Brain microvascular endothelial cell (primary cell): ENCODE measurements at regions not wholly inside any gene's neighbourhood (a gene's known extent, or its start where the extent isn't known, plus 50 kb on each side); places are given as distances from the start of the nearest gene placed in this dataset.

Experiments used
- DNase-seq: peaks from one replicate; pipeline ENCODE4 v3.0.0-alpha.2; 2020
- H3K27ac ChIP-seq: fragments of 250-450 bp; sonication (Bioruptor Pico); 2 replicates; pipeline ENCODE4 v1.5.1; 2020; ENCODE audit warnings: mild to moderate bottlenecking, moderate library complexity
- H3K27me3 ChIP-seq: fragments of 250-450 bp; sonication (Bioruptor Pico); replicated peaks from 2 replicates; pipeline ENCODE4 v1.5.1; 2020; ENCODE audit warnings: mild to moderate bottlenecking
- H3K36me3 ChIP-seq: fragments of 250-450 bp; sonication (Bioruptor Pico); replicated peaks from 2 replicates; pipeline ENCODE4 v1.5.1; 2020; ENCODE audit warnings: mild to moderate bottlenecking
- H3K4me3 ChIP-seq: 2 replicates; pipeline ENCODE4 v1.5.1; 2011; ENCODE audit warnings: low read depth, mild to moderate bottlenecking, control low read depth, low read length, moderate library complexity
- in situ Hi-C: cut with HindIII; loops from 2 replicates; pipeline ENCODE4 v1.10.0; 2017; ENCODE audit warnings: low sequenced_read_pairs, low pct_ligation_motif_present
- TF ChIP-seq, protein P1 (sequence below): IDR thresholded peaks from 2 replicates; pipeline ENCODE4 v1.5.1; 2011; ENCODE audit warnings: low read depth, mild to moderate bottlenecking, moderate library complexity, low read length, control low read depth, inconsistent platforms; ENCODE audit errors: missing control alignments

DNA sequence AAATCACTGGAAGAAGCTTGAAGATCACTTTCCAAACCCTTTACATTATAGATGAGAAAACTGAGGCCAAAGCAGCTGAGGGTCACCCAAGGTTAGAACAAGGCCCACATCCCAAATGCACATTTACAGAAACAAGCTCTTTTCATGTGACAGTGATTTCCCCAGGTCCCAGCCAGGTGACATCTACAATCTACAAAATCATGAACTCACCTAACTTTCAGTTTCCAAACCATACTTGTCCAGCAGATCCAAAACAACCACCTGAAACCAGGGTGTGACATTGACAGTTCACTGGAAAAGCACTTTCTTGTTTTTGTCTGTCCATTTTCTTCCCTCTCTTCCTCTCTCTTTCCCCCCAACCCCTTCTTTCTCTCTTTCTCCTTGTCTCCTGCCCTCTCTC, 132.2 kb upstream of the PRICKLE2 start:
- in situ Hi-C loops, result no loop called here
- TF ChIP-seq, protein P1, sequence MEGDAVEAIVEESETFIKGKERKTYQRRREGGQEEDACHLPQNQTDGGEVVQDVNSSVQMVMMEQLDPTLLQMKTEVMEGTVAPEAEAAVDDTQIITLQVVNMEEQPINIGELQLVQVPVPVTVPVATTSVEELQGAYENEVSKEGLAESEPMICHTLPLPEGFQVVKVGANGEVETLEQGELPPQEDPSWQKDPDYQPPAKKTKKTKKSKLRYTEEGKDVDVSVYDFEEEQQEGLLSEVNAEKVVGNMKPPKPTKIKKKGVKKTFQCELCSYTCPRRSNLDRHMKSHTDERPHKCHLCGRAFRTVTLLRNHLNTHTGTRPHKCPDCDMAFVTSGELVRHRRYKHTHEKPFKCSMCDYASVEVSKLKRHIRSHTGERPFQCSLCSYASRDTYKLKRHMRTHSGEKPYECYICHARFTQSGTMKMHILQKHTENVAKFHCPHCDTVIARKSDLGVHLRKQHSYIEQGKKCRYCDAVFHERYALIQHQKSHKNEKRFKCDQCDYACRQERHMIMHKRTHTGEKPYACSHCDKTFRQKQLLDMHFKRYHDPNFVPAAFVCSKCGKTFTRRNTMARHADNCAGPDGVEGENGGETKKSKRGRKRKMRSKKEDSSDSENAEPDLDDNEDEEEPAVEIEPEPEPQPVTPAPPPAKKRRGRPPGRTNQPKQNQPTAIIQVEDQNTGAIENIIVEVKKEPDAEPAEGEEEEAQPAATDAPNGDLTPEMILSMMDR, result no peak
- no peak overlapping the region for H3K4me3 ChIP-seq
- no peaks in the 10 kb centered on the region for H3K27me3 ChIP-seq
- DNase-seq, result no peak
- no peaks in the 10 kb centered on the region for H3K36me3 ChIP-seq
- no peak overlapping the region for H3K27ac ChIP-seq

DNA sequence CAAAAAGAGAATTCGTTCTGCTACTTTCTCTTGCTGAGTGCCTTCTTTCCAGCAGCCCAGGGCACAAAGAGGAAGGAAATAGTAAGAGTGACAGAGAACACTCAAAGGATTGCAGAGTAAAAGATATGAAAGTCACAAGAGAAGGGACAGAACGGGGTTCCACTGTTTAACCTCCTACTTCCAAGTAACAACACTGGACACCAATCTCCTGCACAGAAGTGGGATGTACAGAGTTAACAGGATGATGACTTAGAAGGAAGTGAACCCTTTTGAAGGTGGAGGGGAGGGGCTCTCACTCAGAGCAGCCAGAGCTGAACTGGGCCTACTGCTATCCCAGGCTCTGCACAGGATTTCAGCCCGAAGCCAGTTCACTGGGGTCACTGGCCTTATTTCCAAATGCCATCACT, 130.1 kb upstream of the PRICKLE2 start:
- H3K4me3 ChIP-seq, result no peak overlapping the region
- peak; percentile 70 for DNase-seq

DNA sequence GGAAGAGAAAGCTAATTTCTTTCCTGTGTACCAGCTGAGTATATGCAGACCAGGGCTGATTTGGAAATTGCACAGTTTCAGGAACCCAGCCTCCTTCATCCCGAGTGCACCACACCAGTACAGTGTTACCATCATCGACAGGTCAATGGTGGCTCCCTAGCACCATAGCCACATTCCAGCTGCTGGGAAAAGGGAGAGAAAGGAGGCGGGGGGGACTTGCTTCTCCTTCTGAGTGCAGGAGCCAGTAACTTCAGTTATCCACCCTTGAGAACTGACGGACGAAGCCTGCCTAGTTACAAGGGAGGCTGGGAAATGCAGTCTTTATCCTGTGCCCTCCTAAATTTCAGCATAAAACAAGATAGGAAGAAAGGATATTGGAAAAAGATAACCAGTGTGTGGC, 129.7 kb upstream of the PRICKLE2 start:
- H3K27me3 ChIP-seq, result no peaks in the 10 kb centered on the region
- H3K4me3 ChIP-seq, result no peak overlapping the region
- in situ Hi-C loops, result no loop called here
- H3K36me3 ChIP-seq, result no peaks in the 10 kb centered on the region
- no peak for DNase-seq
- TF ChIP-seq, protein P1, result no peak
- peak overlapping the region; percentile 12 for H3K27ac ChIP-seq

More for the DNA sequence above, 130.1 kb upstream of the PRICKLE2 start:
- Histone ChIP-seq H3K27me3 (no peaks in the 10 kb centered on the region), H3K27ac (peak overlapping the region; percentile 12), H3K36me3 (no peaks in the 10 kb centered on the region)
- in situ Hi-C loops, result no loop called here
- TF ChIP-seq, protein P1, result no peak

GRCh38 chr3:64354221-64354620, 129.0 kb upstream of the PRICKLE2 start:
- TF ChIP-seq, protein P1, result no peak
- H3K4me3 ChIP-seq, result no peak overlapping the region
- no peaks in the 10 kb centered on the region for H3K27me3 ChIP-seq
- peak overlapping the region; percentile 21 for H3K27ac ChIP-seq
- in situ Hi-C loops, result no loop called here
- H3K36me3 ChIP-seq, result no peaks in the 10 kb centered on the region
- DNase-seq, result peak; percentile 70

DNA sequence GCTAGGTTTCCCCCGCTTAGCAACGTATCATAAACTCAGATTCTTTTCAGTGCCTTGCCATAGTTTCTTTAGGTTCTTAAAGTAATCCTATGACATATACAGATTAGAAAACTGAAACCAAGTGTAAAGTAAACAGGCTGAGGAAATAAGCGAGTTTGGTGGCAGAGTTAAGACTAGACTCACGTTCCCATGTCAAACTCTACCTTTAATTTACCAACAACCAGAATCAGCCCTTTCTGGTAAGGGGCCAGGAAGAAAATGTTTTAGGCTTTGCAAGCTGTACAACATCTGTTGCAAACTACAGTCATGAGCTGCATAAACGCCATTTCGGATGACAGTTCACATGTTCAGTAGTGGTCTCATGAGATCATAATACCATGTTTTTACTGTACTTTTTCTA, 128.0 kb upstream of the PRICKLE2 start:
- Histone ChIP-seq H3K27ac (peak overlapping the region; percentile 7), H3K4me3 (no peak overlapping the region), H3K36me3 (no peaks in the 10 kb centered on the region), H3K27me3 (no peaks in the 10 kb centered on the region)
- in situ Hi-C loops, result no loop called here
- no peak for DNase-seq
- TF ChIP-seq, protein P1, result no peak

GRCh38 chr3:64352639-64352992, 127.3 kb upstream of the PRICKLE2 start:
- Histone ChIP-seq H3K27ac (peak overlapping the region; percentile 51), H3K36me3 (no peaks in the 10 kb centered on the region), H3K27me3 (no peaks in the 10 kb centered on the region), H3K4me3 (no peak overlapping the region)
- no peak for DNase-seq
- TF ChIP-seq, protein P1, result no peak
- in situ Hi-C loops, result no loop called here
